ENCODE measurements at regions not wholly inside any gene's neighbourhood (a gene's known extent, or its start where the extent isn't known, plus 50 kb on each side); places are given as distances from the start of the nearest gene placed in this dataset.

- no peak overlapping the region for H3K27ac ChIP-seq (ENCODE audit: insufficient read depth, low read depth, low read length)
- POLR2A ChIA-PET, result no interaction called here
These were observed 712.1 kb upstream of the ARRDC4 start for GRCh38 chr15:97248376-97248775.

More at GRCh38 chr15:97248376-97248775, 712.1 kb upstream of the ARRDC4 start:
- CTCF ChIA-PET, result interaction anchor here (1.7 kb wide), 1 partner anchor 507 kb away, joined by 3 read pairs; no protein-coding TSS in a partner anchor
- intact Hi-C loops (cut with micrococcal nuclease), result loop anchor here (10.0 kb wide), 1 partner anchor 1046 kb away; no protein-coding TSS in a partner anchor
- Histone ChIP-seq H3K36me3 (ENCODE audit: control insufficient read depth in 2 of 2, extremely low read depth in 1 of 2, insufficient read depth in 2 of 2, low read length in 2 of 2) (no peaks in the 10 kb centered on the region), H3K4me3 (replicated peaks in 1 of 3; ENCODE audit: insufficient read depth in 1 of 3, low read depth in 1 of 3, low read length in 3 of 3) (no peak overlapping the region), H3K79me2 (ENCODE audit: control insufficient read depth, insufficient read depth, low read length) (no peaks in the 10 kb centered on the region), H3K9ac (replicated peaks; ENCODE audit: extremely low read depth, insufficient read depth, low read length) (no peak overlapping the region), H2AFZ (ENCODE audit: low read depth, low read length) (no peak overlapping the region), H3K9me1 (replicated peaks; ENCODE audit: control insufficient read depth, extremely low read depth, insufficient read depth, low read length) (no peaks in the 10 kb centered on the region), H3K9me3 (replicated peaks; ENCODE audit: control insufficient read depth, insufficient read depth, low read length) (no peaks in the 10 kb centered on the region), H3K27me3 (ENCODE audit: control insufficient read depth in 2 of 2, insufficient read depth in 2 of 2, low read length in 2 of 2) (no peaks in the 10 kb centered on the region), H3K4me1 (ENCODE audit: control insufficient read depth, extremely low read depth, insufficient read depth, low read length) (no peaks in the 10 kb centered on the region), H3K4me2 (ENCODE audit: insufficient read depth, low read length) (no peak overlapping the region), H4K20me1 (replicated peaks; ENCODE audit: control insufficient read depth, extremely low read depth, insufficient read depth, low read length) (no peaks in the 10 kb centered on the region)
- dilution Hi-C loops (cut with MboI; ENCODE audit: extremely low pct_ligation_motif_present, low sequenced_read_pairs), result no loop called here
- TF ChIP-seq POLR2A (IDR thresholded peaks at IDR 0.05; ENCODE audit: low read depth, low read length), result no peak
- TF ChIP-seq CTCF (IDR thresholded peaks at IDR 0.05; ENCODE audit: extremely low read depth in 1 of 2, insufficient read depth in 1 of 2, low read depth in 1 of 2, low read length in 2 of 2), result no peak
- no peak for TF ChIP-seq FOS (IDR thresholded peaks at IDR 0.05; ENCODE audit: borderline replicate concordance, insufficient read depth, low read length)
- TF ChIP-seq MYC (IDR thresholded peaks at IDR 0.05; ENCODE audit: low read depth, low read length), result no peak
- TF ChIP-seq EZH2 (IDR thresholded peaks at IDR 0.05; ENCODE audit: borderline replicate concordance, low read depth, low read length, severe bottlenecking), result no peak
- TF ChIP-seq POLR2AphosphoS5 (IDR thresholded peaks at IDR 0.05; ENCODE audit: insufficient read depth, low read depth, low read length), result no peak
- TF ChIP-seq JUN (IDR thresholded peaks at IDR 0.05; ENCODE audit: borderline replicate concordance, insufficient read depth, insufficient read length, low read depth), result no peak
- TF ChIP-seq MAX (IDR thresholded peaks at IDR 0.05; ENCODE audit: insufficient read depth, insufficient read length), result no peak
- TF ChIP-seq GATA2 (IDR thresholded peaks at IDR 0.05; ENCODE audit: insufficient read depth, insufficient read length, low read depth, low read length), result no peak
- FAIRE-seq (no peak), DNase-seq (ENCODE audit: low read depth, low spot score) (no peak)
- BruUV-seq (replicated peaks), result no TSS peak

Data from endothelial cell of umbilical vein (primary cell).